ENCODE measurements at regions not wholly inside any gene's neighbourhood (a gene's known extent, or its start where the extent isn't known, plus 50 kb on each side); places are given as distances from the start of the nearest gene placed in this dataset.

- Mint-ChIP-seq H3K27me3 (ENCODE audit: low read depth in 3 of 3) (peaks cover 0 to 2% (median 0%) of the 10 kb centered on the region in 3 donors), H3K9me3 (peaks cover 3 to 9% (median 6%) of the 10 kb centered on the region in 7 donors), H3K4me1 (no peaks in the 10 kb centered on the region), H3K36me3 (no peaks in the 10 kb centered on the region), H3K4me3 (no peak overlapping the region), H3K27ac (no peak overlapping the region)
- H3K4me2 ChIP-seq (replicated peaks; ENCODE audit: extremely low read depth, low read length, poor library complexity, severe bottlenecking): no peak overlapping the region
- H3K4me3 ChIP-seq (replicated peaks in 1 of 3; ENCODE audit: low read depth in 2 of 3, low read length in 3 of 3): no peak overlapping the region
- H3K27me3 ChIP-seq (ENCODE audit: control insufficient read depth in 2 of 2, insufficient read depth in 2 of 2, low read length in 2 of 2): no peaks in the 10 kb centered on the region
- no peak overlapping the region for H3K27ac ChIP-seq (ENCODE audit: low read depth in 1 of 2, low read length in 2 of 2)
- no peak for DNase-seq
- peaks cover 0 to 4% of the 10 kb centered on the region in 2 donors for H3K9me3 ChIP-seq (replicated peaks in 1 of 2; ENCODE audit: control insufficient read depth in 1 of 2, insufficient read depth in 1 of 2, low read length in 2 of 2)
- H3K9ac ChIP-seq (ENCODE audit: insufficient read depth, low read length, poor library complexity, severe bottlenecking): no peak overlapping the region
- intact Hi-C loops (cut with micrococcal nuclease): no loop called here
- no peaks in the 10 kb centered on the region for H3K79me2 ChIP-seq (ENCODE audit: insufficient read depth, low read length)
- no peak overlapping the region for H2AFZ ChIP-seq (ENCODE audit: insufficient read depth, low read depth, low read length, poor library complexity, severe bottlenecking)
- no peaks in the 10 kb centered on the region for H4K20me1 ChIP-seq (ENCODE audit: insufficient read depth, low read length)
- no peaks in the 10 kb centered on the region for H3K4me1 ChIP-seq (ENCODE audit: control insufficient read depth in 1 of 2, insufficient read depth in 2 of 2, low read length in 2 of 2)
- WGBS (ENCODE audit: insufficient coverage): no CpG with 5 or more reads among the region's 3 CpGs
- TF ChIP-seq CTCF (IDR thresholded peaks at IDR 0.05): no peak
- no peaks in the 10 kb centered on the region for H3K36me3 ChIP-seq (replicated peaks in 1 of 2; ENCODE audit: control insufficient read depth in 1 of 2, insufficient read depth in 2 of 2, low read length in 2 of 2)
Measured at GRCh38 chr2:138291805-138292204, 209.8 kb upstream of the SPOPL start.

- Histone ChIP-seq H3K9ac (ENCODE audit: insufficient read depth, low read length, poor library complexity, severe bottlenecking) (no peak overlapping the region), H2AFZ (ENCODE audit: insufficient read depth, low read depth, low read length, poor library complexity, severe bottlenecking) (no peak overlapping the region), H4K20me1 (ENCODE audit: insufficient read depth, low read length) (no peaks in the 10 kb centered on the region), H3K4me2 (replicated peaks; ENCODE audit: extremely low read depth, low read length, poor library complexity, severe bottlenecking) (no peak overlapping the region), H3K4me1 (ENCODE audit: control insufficient read depth in 1 of 2, insufficient read depth in 2 of 2, low read length in 2 of 2) (no peaks in the 10 kb centered on the region), H3K27ac (ENCODE audit: low read depth in 1 of 2, low read length in 2 of 2) (no peak overlapping the region), H3K9me3 (replicated peaks in 1 of 2; ENCODE audit: control insufficient read depth in 1 of 2, insufficient read depth in 1 of 2, low read length in 2 of 2) (peaks cover 0 to 4% of the 10 kb centered on the region in 2 donors), H3K36me3 (replicated peaks in 1 of 2; ENCODE audit: control insufficient read depth in 1 of 2, insufficient read depth in 2 of 2, low read length in 2 of 2) (no peaks in the 10 kb centered on the region), H3K79me2 (ENCODE audit: insufficient read depth, low read length) (no peaks in the 10 kb centered on the region), H3K4me3 (replicated peaks in 1 of 3; ENCODE audit: low read depth in 2 of 3, low read length in 3 of 3) (no peak overlapping the region), H3K27me3 (ENCODE audit: control insufficient read depth in 2 of 2, insufficient read depth in 2 of 2, low read length in 2 of 2) (no peaks in the 10 kb centered on the region)
- TF ChIP-seq CTCF (IDR thresholded peaks at IDR 0.05): no peak
- Mint-ChIP-seq H3K36me3 (peaks cover 0 to 3% of the 10 kb centered on the region in 2 donors), H3K4me1 (no peaks in the 10 kb centered on the region), H3K27me3 (ENCODE audit: low read depth in 3 of 3) (peaks cover 0 to 2% (median 0%) of the 10 kb centered on the region in 3 donors), H3K4me3 (no peak overlapping the region), H3K9me3 (peaks cover 2 to 6% (median 3%) of the 10 kb centered on the region in 7 donors), H3K27ac (no peak overlapping the region)
- no peak for DNase-seq
- intact Hi-C loops (cut with micrococcal nuclease): no loop called here
- WGBS (ENCODE audit: insufficient coverage): no CpG with 5 or more reads among the region's 3 CpGs
Measured at GRCh38 chr2:138293045-138293444, 208.5 kb upstream of the SPOPL start.

All from CD14-positive monocyte (primary cell).